ENCODE measurements at regions not wholly inside any gene's neighbourhood (a gene's known extent, or its start where the extent isn't known, plus 50 kb on each side); places are given as distances from the start of the nearest gene placed in this dataset.

DNA sequence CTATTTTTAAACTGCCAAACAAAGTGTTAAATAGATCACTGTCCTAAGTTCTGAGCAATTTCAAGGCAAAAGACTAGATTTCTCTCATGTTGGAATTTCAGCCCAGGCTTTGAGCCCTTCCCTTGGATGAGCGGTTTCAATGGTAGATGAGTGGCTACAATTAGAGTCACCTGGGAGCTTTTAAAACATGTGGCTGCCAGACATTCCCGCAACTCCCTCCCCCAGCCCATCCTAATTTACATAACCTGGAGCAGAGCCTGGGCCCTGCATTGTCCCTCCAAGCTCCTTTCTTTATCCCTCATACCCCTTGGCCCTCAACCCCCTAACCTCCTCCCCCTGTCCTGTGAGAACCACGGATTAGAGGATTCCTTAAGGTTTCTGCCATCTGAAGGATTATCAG is 357.5 kb upstream of the UMPS start:
- no peak for DNase-seq

DNA sequence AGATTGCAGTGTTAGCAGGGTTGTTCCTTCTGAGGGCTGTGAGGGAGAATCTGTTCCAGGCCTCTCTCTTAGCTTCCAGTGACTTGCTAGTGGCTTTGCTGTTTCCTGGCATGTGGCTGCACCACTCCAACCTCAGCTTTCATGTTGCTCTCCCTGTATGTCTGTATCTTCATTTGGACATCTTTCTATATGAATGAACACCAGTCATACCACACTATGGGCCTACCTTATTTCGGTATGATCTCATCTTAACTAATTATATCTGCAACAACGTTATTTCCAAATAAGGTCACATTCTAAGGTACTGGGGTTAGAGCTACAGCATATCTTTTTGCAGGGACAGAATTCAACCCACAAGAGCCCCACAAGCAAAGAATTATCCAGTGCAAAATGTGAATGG is 356.7 kb upstream of the UMPS start:
- DNase-seq: no peak

DNA sequence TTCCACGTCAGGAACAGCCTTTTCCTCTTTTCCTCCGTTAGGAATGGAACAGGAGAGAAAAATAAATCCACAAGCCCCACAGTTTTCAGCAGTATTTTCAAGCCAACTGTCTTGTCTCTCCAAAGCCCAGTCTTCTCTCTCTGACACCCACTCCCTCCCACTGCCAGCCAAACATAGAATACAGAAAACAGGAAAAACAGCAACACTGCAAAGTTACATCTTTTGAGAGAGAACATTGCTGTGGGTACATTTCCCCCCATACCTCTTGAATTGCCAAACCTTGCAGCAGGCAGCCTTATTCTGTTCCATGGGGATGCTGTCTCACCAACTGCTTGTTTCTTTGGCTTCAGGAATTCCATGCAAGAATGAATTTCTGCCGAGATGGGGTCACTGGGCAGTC is 355.7 kb upstream of the UMPS start:
- DNase-seq: no peak

DNA sequence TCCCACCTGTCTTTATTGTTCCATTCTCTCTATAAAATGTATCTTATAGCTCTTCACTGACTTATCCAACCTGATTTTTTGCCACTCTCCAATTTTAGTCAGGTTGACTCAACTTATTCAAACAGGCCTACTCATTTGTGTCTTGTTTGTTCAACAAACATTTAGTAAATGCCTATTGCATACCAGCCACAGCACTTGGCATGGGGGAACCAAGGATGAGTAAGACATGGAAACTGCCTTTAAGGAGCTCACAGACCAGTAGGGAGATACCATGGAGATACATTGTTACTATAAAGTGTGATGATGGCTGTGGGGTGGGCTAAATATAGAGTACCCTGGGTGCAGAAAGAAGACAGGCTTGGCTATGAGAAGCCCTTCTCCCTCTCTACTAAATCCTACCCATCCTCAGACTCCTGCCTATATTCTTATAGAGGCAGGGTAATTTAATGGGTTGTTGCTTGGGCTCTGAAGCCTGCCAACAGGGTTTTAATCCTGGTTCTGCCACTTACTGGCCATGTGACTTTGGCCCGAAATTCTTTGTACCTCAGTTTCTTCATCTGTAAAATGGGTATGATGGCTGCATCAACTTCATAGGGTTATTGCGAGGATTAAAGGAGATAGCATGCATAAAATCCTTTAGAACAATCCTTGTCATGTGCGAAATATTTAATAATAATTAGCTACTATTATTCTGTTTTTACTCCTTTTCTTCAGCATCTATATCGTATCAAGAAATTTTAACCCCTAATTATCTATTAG is 348.5 kb upstream of the UMPS start:
- DNase-seq: no peak

DNA sequence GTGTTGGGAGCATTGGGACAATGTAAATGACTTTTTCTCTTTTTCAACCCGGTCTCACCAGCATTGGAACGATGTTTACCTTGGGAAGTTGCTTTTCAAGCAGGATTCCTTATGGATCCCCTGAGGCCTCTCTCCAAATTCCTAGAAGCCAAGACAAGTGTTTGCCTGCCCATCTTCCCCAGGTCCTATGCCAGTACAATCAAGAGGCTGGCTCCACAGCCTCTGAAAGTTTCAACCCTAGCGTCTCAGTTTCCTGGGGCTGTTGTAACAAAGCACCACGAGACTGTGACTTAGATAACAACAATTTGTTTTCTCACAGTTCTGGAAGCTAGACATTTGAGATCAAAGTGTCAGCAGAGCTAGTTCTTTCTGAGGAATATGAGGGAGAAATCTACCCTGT is 347.2 kb upstream of the UMPS start:
- no peak for DNase-seq

DNA sequence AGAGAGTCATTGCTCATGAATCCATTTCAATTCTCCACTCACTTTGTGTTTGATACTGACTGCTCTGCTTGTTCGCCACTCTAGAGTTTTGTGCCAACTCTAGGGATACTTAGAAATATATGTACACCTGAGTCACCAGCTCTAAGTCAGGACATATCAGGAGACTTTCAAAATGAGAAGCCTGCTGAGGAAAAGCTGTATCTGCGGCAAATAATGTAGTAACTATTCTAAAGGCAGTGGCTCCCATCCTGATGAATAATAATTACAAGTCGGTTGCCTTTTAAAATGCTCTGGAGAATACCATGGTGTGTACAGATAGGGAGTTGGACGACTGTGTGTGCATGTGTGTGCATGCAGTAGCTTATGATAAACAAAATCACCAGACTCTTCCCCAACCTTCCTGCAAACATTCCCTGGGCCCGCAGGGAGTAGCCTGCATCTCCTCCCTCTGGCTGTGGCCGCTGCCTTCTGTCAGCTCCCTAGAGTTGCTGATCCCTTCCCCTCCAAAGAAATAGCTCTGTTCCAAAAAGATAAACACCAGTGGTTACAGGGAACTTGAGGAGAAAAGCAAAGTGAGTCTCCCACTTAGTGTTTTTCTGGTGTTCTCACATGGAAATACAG is 346.3 kb upstream of the UMPS start:
- no peak for DNase-seq

DNA sequence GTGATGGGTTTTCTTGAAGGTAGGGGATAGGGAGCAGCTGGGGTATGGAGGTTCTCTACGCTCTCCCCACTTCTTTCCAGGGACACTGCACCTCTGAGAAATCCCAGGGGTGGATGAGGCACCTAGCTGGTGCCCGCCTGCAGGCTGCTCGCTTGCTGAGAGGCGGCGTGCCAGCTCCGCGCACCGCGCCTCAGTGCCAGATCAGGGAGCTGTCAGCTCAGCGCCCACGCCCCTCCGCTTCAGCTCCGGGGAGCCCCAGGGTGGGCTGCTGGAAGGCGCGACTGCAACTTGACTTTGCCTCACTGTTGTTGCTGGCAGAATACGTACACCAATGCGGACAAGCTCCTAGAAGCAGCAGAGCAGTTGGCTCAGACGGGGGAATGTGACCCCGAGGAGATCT is 345.7 kb upstream of the UMPS start:
- DNase-seq: no peak

DNA sequence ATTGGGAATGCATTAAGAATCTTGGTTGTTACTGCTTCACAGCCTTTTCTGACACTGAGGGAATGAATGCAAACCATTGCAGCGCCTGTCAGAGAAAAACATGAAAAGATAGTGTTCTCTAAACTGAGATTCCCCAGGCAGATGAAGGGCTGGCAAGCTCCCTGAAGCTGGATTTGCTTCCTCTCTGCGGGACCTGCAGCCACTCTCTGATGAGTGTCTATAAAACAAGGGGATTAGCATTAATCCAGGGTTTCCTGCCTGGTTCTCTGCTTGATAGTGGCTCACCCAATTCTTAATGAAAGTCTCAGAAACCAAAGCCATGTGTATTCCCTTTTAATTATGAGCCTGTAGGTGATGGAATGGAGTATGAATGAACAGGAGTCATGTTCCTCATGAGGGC is 344.3 kb upstream of the UMPS start:
- DNase-seq: no peak

DNA sequence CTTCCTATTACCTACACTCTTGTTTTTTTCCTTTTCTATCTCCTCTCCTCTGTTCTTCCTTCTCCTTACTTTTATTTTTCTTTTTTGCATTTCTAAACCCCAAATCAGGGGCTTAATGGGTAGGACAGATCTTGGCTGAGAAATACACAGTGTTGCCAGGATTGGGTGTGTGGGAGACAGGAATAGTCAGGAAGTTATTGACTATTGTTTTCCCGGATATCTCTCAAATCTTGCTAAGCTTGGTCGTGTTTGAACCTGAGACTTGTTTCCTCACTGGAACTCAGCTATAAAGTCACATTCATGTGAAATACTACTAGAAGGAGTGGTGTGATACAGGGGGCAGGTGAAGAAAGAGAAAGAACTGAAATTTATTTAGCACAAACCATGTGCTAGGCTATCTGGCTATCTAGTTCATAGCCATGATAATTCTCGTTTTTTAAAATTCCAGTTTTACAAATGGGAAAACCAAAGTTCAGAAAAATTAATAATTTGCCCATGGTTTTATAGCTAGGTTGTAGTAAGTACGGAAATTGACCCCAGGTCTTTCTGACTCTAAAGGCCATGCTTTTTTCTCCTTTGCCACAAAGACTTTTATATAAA is 343.2 kb upstream of the UMPS start:
- DNase-seq: no peak

DNA sequence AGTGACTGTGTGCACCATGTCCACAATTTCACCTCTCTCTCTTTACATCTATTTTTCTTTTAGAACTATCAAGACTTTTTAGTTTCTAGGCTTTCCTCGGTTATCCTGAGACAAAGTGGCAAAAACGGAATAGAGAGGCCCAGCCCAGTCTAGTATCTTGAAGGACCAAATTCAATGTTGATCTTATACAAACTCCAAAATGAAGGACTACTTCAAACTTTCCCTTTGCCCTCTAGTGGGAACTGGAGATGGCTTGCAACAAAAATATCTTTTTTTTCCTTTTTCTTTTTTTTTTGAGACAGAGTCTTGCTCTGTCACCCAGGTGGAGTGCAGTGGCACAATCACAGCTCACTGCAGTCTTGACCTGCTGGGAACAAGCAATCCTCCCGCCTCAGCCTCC is 338.5 kb upstream of the UMPS start:
- no peak for DNase-seq

DNA sequence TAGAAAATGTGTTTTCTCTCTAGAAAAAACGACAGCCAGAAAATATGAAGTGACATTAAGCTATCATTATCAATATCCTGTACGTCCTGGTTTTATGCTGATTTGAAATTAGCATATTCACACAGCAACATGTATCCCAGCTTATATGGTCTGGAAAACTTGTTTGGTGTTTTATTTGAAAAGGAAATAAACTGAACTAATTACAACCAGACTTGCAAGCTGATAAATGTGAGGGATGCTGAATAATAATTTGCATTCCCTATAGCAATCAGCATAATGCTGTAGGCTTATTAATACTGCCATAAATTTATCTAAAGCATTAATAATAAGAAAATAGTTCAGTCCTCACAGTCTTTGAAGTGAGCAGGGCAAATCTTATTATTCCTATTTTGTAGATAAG is 336.9 kb upstream of the UMPS start:
- no peak for DNase-seq

DNA sequence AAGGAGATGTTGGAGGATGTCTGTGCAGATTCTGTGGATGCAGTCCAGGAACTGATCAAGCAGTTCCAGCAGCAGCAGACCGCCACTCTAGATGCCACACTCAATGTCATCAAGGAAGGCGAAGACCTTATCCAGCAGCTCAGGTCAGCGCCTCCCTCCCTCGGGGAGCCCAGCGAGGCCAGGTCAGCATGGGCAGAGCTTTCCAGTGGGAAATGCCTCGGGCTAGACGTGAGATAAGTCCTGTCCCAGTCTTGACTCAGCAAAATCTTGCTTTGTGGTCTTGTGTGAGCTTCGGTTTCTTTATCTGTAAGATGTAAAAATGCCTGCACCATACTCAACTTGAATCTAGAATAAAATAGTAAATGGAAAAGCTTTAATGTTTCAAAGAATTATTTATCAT is 335.1 kb upstream of the UMPS start:
- no peak for DNase-seq

DNA sequence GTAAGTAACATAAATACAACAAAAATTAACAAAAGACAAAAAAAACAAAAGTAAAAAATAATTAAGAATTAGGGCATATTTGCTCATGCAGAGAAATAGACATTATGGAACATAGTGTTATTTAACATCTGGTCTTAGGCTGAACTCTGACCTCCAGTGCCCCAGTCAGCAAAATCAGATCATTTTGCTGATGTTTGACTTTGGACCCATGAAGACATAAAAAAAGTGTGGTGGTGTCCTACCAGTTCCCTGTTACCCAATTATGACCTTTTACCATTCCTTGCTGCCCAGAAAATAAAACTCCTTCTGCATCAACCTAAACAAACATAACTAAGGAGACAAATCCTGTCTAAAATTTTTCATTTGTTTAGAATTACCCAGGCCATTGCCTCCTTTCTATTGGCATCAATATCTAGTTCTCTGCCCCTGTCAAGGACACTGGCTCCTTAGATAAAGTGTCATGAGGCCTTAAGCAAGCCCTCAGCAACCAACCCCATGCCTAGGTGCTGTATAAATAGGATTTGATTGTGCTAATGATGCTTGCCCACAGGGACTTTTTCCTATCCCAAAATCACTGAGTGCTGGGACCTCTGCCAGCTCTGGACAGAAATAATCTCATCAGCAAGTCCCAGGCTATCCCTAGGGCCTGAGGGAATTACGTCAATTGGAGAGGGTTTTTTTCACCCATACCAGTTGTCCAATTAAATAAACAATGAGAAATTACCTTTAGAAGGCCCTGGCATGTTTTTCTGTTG is 334.5 kb upstream of the UMPS start:
- no peak for DNase-seq

DNA sequence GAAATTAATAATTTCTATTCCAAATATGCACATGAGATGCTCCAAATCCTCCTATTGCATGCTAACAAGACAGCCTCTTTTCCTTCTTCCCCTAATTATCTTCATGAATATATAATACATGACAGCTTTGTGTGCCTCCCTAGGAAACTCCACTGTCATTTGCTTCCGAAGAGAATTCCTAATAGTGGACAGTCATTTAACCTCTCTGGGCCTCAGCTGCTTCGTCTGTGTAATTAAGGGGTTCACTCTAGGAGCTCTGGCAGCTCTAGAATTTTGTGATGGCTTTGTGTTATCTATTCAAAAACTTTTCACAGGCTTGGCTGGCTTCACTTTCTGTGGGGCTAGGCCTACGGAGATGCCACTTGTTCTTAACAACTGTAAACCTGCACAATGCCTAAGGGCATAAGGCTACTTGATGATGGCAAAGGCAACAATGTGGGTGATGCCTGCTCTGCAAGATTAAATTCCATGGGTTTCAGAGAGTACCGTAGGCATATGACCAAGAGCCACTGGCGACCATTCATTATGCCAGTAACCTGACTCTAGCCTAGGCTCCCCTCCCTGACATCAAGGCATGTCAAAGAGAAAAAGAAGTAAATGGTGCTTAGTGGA is 333.8 kb upstream of the UMPS start:
- DNase-seq: no peak

DNA sequence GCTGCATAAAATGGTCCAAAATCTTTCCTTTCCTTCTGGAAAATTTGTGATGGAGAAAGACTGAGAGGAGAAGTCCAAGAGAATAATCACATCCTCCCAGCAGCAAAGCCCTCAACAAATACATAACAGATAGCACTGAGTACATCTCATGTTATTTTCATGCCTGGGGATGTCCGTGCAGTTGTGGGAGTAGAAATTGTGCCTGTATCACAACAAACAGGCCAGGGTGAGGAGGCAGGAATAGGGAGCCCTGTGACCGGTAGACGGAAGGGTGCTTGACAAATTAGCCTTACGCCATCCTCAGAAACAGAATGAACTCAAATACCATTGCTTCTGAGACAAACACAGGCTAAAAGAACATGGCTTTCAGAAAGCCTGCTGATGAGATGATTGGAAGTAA is 333.2 kb upstream of the UMPS start:
- DNase-seq: no peak

DNA sequence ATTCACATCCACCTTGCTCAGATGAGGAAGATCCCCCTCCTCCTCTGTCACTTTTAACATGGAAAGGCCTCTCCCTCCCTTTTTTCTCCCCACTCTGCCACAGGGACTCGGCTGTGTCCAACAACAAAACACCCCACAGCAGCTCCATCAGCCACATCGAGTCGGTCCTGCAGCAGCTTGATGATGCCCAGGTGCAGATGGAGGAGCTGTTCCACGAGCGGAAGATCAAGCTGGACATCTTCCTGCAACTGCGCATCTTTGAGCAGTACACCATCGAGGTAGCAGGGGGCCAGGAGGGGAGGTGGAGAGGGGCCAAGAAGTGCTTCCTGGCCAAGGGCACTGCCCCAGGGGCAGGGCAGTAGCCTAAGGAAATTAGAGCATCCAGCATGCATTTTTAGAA is 331.7 kb upstream of the UMPS start:
- DNase-seq: no peak

DNA sequence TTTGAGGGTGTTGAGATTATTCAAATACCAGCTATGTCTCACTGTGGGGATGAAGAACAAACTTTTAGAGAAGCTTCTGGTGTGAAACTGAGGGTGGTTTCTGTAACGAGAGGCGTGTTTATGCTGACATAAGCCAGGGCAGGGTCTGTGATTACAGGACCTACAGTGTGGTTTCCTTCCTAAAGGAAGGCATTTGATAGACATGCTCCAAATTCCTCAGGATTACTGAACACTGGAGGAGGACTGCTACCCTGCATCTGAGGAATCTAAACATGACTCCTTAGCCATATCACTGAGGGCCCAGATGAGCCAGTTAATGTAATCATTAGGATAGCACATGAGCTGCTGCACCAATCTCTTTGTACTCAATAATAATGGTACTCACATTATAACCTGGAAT is 328.4 kb upstream of the UMPS start:
- no peak for DNase-seq

DNA sequence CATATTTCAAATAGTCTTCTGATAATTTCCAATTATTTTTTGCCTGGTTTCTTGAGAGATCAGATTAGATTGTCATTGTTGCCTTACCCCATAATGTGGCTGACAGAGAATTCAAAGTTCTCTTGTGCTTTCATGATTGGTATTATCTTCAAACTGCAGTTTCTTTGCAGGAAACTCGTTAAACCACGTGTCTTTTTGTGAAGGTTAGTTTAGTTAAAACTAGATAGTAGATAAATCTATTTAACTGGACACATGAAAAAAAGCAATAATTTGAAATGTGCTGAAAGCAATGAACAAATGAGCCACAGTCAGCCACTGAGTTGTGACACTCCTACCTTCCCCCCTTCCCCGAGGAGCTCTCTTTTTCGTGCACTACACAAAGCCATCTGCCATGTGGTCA is 327.5 kb upstream of the UMPS start:
- DNase-seq: no peak

DNA sequence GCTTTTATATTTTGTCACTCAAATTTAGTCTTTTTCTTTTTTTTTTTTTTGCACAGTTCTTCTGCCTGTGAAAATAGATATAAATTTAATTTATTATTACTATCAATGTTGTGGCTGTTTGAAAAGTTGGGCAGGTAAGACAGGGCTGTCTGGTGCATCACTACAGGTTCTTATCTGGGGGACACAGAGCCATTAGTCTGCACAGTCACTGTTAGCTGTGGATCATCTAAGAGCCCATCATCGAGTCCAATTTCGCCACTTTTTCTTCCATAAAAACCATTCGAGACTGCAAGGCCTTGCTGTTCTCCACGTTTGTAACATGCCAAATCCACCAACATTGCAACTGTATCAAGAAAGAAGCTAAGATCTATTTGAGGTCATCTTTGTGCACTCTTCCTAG is 325.6 kb upstream of the UMPS start:
- DNase-seq: no peak

DNA sequence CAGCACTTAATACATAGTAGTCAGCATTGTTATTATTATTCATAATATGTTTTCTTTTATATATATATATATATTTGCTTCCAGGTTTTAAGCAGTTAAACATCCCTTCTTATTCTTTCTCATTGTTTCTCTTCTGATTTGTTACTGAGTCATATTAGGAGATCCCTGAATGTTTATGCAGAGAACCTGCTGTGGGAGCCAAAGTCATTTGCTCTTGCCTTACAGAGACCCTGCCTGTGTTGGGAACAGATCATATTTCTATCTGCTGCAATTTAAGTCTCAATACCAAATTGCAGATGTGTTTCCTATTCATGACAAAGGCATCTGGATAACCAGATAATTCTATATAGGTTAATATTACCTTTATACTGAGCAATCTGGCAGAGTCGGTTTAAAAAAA is 323.0 kb upstream of the UMPS start:
- DNase-seq: no peak

DNA sequence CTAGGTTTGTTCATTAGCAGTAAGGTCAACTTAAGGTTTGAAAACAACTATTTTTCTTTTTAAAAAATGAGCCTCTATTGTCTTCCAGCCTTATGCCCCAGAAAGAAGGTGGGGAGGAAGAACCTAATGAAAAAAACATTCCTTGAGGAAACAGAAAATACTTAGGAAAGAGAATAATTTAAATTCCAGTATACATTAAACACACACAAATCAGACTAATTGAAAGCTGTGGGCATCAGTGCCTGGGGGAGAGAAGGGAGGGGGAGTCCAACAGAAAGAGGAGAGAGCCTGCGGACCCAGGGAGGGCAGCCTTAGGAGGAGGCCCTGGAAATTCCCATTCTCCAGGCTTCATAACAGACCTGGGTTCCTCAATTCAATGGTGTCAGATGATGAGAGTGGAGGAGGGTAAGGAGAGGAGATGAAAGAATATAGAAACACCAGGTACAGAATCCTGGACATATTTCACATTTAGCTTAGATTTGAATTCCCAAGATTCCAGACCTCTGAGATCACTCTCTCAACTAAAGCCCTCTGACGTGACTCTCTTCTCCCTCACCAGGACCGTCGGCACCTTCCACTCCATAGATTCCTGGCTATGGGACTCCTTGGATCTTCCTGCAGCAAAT is 320.5 kb upstream of the UMPS start:
- DNase-seq: no peak

DNA sequence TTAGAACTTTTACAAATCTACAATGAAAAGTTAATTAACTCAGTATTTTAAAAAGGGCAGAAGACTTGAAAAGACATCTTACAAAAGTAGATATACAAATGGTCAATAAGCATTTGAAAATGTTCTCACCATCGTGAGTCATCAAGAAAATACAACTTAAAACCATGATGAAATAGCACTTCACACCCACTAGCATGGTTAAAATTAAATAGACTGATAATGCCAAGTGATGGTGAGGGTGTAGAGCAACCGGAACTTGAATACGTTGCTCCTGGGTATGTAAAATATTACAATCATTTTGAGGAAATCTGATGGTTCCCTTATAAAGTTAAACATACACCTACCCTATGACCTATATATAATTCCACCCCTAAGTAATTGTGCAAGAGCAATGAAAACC is 319.8 kb upstream of the UMPS start:
- DNase-seq: no peak

DNA sequence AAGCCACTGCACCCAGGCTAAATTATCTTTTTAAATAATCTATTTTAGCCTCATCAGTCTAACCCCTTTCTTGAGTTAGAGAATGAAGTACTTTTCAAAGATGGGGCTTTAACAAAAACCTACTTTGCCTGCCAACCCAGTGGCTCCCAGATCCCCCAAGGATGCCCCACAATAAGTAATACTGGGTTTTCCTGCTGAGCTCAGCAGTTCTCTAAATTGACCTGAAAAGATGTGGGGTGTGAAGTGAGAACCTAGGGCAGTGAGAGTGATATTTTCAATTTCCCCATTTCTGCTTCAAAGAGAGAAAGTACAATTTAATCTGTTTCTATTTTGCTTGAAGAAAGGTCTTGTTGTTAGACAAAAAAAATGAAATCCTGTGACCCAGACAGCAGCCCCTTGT is 318.5 kb upstream of the UMPS start:
- DNase-seq: no peak
